ENCODE measurements at regions not wholly inside any gene's neighbourhood (a gene's known extent, or its start where the extent isn't known, plus 50 kb on each side); places are given as distances from the start of the nearest gene placed in this dataset.
A peak's percentile ranks its signal among the peaks of the same experiment; 100 is the strongest.

DNA sequence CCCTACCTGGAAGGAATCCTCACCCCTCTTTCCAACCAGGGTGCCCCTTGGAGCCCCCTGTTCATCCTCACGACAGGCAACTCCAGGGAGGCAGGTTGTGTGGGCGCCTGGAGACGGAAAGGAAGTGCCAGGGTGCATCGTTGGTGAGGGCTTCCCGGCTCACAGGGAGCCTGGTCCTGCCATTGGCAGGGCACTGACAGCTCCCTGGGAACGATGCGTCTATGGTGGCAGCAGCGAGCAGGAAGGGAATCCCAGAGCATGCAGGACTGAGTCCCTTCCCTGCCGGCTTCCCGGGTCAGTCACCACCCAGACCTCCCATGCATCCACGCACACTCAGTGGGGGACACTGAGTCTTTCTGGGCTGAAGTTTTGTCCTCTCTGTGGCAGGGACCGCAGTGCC is 117.6 kb downstream of the INHBB start:
- no peaks in the 10 kb centered on the region for H3K36me3 ChIP-seq

DNA sequence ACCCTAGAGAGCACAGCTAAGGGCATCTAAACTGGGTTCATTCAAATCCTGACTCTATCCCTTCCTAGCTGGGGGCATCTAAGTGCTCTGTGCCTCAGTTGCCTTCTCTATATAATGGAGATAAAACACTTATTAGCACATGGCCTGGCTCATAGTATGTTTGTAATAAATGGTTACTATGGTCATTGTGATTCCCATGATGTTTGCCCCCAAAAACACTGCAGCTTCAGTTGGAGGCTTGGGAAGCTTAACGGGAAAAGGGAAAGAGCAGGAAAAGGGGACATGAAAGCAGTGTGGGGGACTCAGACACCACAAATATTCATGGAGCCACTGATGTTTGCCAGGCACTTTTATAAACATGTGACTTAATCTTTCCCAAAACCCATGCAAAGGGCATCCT is 118.1 kb downstream of the INHBB start:
- Histone ChIP-seq H3K79me2 (ENCODE audit: low read depth) (no peaks in the 10 kb centered on the region), H3F3A (ENCODE audit: low read depth) (peaks cover 12% of the 10 kb centered on the region), H3K36me3 (no peaks in the 10 kb centered on the region), H3K27ac (no peak overlapping the region), H4K20me1 (ENCODE audit: low read depth) (peaks cover 44% of the 10 kb centered on the region), H3K4me2 (no peak overlapping the region), H3K4me1 (peaks cover 7% of the 10 kb centered on the region), H2AFZ (replicated peaks) (no peak overlapping the region), H3K4me3 (no peak overlapping the region), H3K9me3 (ENCODE audit: low read depth) (no peaks in the 10 kb centered on the region), H3K9ac (no peak overlapping the region), H3K27me3 (peaks cover 100% of the 10 kb centered on the region)
- no peak for DNase-seq (ENCODE audit: low spot score)
- H3K27ac Mint-ChIP-seq = no peak overlapping the region
- peaks cover 16% of the 10 kb centered on the region for H3K4me1 Mint-ChIP-seq
- no peaks in the 10 kb centered on the region for H3K36me3 Mint-ChIP-seq
- H3K4me3 Mint-ChIP-seq = no peak overlapping the region
- H3K9me3 Mint-ChIP-seq = peaks cover 8% of the 10 kb centered on the region
- TF ChIP-seq EZH2phosphoT487 (IDR thresholded peaks at IDR 0.05) (no peak), EZH2 (IDR thresholded peaks at IDR 0.05) (no peak)
- TF ChIP-seq, protein P1, sequence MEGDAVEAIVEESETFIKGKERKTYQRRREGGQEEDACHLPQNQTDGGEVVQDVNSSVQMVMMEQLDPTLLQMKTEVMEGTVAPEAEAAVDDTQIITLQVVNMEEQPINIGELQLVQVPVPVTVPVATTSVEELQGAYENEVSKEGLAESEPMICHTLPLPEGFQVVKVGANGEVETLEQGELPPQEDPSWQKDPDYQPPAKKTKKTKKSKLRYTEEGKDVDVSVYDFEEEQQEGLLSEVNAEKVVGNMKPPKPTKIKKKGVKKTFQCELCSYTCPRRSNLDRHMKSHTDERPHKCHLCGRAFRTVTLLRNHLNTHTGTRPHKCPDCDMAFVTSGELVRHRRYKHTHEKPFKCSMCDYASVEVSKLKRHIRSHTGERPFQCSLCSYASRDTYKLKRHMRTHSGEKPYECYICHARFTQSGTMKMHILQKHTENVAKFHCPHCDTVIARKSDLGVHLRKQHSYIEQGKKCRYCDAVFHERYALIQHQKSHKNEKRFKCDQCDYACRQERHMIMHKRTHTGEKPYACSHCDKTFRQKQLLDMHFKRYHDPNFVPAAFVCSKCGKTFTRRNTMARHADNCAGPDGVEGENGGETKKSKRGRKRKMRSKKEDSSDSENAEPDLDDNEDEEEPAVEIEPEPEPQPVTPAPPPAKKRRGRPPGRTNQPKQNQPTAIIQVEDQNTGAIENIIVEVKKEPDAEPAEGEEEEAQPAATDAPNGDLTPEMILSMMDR (IDR thresholded peaks at IDR 0.05) = no peak
- peaks cover 58% of the 10 kb centered on the region for H3K27me3 Mint-ChIP-seq (ENCODE audit: insufficient read depth, low read depth)

More for the DNA sequence above, 117.6 kb downstream of the INHBB start:
- Histone ChIP-seq H3K4me2 (no peak overlapping the region), H3K9me3 (ENCODE audit: low read depth) (peaks cover 4% of the 10 kb centered on the region), H2AFZ (replicated peaks) (no peak overlapping the region), H3K27me3 (peaks cover 100% of the 10 kb centered on the region), H3K79me2 (ENCODE audit: low read depth) (no peaks in the 10 kb centered on the region), H3F3A (ENCODE audit: low read depth) (peaks cover 12% of the 10 kb centered on the region), H3K9ac (no peak overlapping the region), H3K4me3 (no peak overlapping the region), H4K20me1 (ENCODE audit: low read depth) (peaks cover 44% of the 10 kb centered on the region), H3K27ac (no peak overlapping the region), H3K4me1 (peaks cover 7% of the 10 kb centered on the region)
- H3K9me3 Mint-ChIP-seq = peaks cover 10% of the 10 kb centered on the region
- H3K4me3 Mint-ChIP-seq = no peak overlapping the region
- H3K36me3 Mint-ChIP-seq = no peaks in the 10 kb centered on the region
- H3K4me1 Mint-ChIP-seq = peaks cover 16% of the 10 kb centered on the region
- peak; percentile 21 for DNase-seq (ENCODE audit: low spot score)
- no peak overlapping the region for H3K27ac Mint-ChIP-seq
- H3K27me3 Mint-ChIP-seq (ENCODE audit: insufficient read depth, low read depth) = peaks cover 58% of the 10 kb centered on the region
- TF ChIP-seq EZH2phosphoT487 (IDR thresholded peaks at IDR 0.05) = no peak
- no peak for TF ChIP-seq EZH2 (IDR thresholded peaks at IDR 0.05)
- TF ChIP-seq, protein P1 (IDR thresholded peaks at IDR 0.05) = no peak

DNA sequence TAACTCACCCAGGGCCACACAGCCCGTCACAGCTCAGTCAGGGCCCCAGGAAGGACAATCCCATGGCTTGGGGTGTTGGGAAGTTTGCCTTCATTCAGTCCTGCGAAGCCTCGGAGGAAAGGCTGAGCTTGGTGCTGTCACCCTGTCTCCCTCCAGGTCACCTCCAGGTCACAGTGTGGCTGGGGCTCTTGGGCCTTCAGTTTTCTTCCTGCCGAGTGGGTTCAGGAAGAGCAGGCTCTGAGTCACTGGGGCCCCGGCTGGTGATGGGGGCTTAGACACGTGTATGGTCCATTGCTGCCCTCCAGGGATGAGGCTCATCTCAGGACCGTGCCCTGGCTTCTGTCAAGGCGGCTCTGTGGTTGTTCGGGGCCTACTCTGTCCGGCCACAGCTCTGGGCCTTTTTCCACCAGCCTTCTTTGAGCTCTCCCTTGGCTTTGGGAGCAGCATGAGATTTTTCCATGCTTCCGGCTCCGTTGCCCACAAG is 118.6 kb downstream of the INHBB start:
- H2AFZ ChIP-seq (replicated peaks) = no peak overlapping the region
- H3K79me2 ChIP-seq (ENCODE audit: low read depth) = no peaks in the 10 kb centered on the region
- peaks cover 12% of the 10 kb centered on the region for H3F3A ChIP-seq (ENCODE audit: low read depth)
- no peak overlapping the region for H3K9ac ChIP-seq
- Mint-ChIP-seq H3K4me1 (peaks cover 16% of the 10 kb centered on the region), H3K27ac (no peak overlapping the region), H3K9me3 (peaks cover 3% of the 10 kb centered on the region), H3K4me3 (no peak overlapping the region), H3K36me3 (no peaks in the 10 kb centered on the region), H3K27me3 (ENCODE audit: insufficient read depth, low read depth) (peaks cover 55% of the 10 kb centered on the region)
- TF ChIP-seq, protein P1 (IDR thresholded peaks at IDR 0.05) = no peak
- TF ChIP-seq EZH2 (IDR thresholded peaks at IDR 0.05) (no peak), EZH2phosphoT487 (IDR thresholded peaks at IDR 0.05) (no peak)
- no peaks in the 10 kb centered on the region for H3K36me3 ChIP-seq
- no peak overlapping the region for H3K4me2 ChIP-seq
- peaks cover 7% of the 10 kb centered on the region for H3K4me1 ChIP-seq
- no peaks in the 10 kb centered on the region for H3K9me3 ChIP-seq (ENCODE audit: low read depth)
- peaks cover 100% of the 10 kb centered on the region for H3K27me3 ChIP-seq
- DNase-seq (ENCODE audit: low spot score) = no peak
- no peak overlapping the region for H3K27ac ChIP-seq
- H3K4me3 ChIP-seq = no peak overlapping the region
- H4K20me1 ChIP-seq (ENCODE audit: low read depth) = peaks cover 44% of the 10 kb centered on the region
